NCI-H128 (cell line): ENCODE measurements at regions not wholly inside any gene's neighbourhood (a gene's known extent, or its start where the extent isn't known, plus 50 kb on each side); places are given as distances from the start of the nearest gene placed in this dataset.

ENCODE experiments used
- DNase-seq: peaks from one replicate; lab custom pipeline; 2025; ENCODE audit not compliant: unreplicated experiment; lab: John Stamatoyannopoulos, UW

DNA sequence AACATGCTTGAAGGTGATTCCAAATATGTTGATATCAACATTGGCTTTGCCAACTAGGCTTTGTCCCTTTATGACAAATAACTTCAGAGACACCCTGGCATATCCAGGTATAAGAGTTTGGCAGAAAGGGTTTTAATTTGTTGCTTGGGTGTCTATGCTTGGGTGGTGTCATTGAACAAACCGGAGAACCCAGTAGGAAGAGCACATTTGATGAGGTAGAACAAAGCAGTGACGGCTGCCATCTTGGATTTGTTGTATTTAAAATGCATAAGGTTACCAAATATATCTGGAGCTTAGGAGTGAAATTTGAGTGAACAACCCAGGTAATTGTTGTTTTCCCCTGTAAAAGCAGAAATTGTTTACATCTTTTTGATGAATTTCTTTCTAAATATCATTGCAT, 503.7 kb upstream of the JARID2 start:
- DNase-seq = no peak

DNA sequence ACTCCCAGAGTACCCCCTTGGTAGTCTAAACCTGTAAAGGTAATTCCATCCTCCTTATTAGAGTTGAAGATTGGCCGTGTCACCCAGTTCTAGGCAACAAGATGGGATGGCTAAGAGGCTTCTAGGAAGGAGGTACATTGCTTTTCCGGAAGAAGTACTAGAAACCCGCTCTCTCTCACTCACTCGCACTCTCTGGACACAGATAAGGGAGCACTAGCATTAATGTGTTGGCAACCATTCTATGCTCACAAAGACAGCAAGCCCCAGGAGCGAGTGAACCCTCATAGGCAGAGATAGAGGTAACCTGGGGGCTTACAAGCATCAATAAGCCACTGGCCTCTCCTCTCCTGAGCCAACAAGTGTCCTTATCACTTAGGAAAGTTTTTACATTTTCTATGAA, 503.2 kb upstream of the JARID2 start:
- DNase-seq = no peak

DNA sequence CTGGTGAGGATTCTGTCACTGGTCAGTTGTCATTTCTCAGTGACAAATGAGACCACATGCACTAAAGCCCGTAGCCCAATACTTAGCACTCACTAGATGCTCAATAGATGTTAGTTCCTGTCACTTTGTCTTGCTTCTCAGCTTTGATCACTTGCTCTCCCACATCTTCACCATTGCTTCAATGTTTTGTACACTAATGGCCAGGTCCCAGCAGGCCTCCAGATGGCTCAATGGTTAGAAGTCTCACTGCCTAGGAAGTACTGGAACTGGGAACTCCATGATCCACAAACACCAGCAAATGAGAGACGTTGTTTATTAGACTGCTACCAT, 502.8 kb upstream of the JARID2 start:
- no peak for DNase-seq

DNA sequence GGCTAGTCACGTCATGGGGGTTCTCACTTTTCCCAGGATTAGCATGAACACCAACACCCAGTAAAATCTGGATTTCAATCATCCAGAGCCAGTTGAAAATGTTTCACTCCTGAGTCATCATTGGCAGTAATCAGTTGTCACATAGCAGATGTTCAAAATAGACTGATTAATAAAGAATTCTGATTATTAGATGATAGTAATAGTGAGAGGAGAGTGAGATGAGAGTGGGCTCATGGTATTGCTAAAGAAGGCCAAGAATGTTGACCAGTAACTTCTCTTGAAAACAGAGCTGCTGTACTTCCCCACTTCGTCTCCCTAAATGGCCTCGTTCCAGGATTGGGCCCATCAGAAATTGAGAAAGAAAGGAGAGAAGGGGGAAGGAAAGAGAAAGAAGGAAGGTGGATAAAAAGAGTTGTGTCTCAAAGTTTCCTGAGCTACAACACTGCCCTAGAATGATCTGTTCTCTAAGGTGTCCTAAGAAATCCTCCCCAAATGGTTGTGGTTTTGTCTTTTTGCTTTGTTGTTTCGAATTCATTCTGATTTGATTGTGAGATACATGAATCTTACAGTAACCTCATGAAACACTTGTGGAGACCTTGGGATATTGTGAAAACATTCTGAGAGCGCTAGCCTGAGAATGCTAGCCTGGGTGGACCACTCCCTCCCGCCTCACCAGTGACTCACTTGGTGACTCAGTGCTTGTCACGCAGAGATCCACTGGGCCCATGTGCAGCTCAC, 502.2 kb upstream of the JARID2 start:
- DNase-seq = no peak

DNA sequence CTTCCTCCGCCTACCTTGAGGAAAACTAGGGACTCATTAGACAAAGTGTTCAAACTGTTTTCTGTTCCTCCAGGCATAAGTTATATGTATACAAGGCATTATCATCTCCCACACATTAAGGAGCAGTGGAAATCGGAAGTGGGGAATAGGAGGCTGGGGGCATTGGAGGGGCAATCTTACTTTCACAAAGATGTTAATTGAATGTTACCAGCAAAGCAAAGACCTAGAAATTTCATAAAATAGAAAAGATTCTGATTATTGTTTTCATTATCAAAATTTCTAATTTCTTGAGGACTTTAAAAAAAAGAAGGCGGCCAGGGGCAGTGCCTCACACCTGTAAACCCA, 501.7 kb upstream of the JARID2 start:
- DNase-seq = no peak

DNA sequence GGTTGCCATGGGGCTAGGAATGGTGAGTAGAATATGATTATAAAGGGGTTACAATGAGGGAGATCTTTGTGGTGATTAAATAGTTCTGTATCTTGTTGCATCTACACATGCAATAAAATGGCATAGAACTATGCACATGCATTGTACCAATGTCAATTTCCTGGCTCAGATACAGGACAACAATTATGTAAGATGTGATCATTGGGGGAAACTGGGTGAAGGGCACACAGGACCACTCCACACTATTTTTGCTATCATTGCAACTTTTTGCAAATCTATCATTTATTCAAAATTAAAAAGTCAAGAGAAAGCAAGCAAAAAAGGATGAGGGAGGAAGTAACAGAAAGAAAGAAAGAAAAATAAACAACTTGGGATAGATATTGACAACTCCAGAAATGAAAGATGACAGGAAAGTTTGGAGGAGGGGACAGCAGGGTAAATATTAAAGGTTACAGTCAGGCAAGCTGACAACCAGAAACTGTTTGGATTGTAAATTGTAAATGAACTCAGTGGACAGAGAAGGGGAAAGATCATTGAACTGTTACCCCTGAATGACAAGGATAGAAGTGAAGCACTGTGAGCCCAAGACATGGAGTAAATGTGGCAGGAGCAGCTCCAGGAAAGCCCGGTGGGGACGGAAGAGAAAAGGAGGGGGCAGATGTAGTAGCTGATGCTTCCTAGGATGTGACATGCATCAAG, 499.6 kb upstream of the JARID2 start:
- no peak for DNase-seq

DNA sequence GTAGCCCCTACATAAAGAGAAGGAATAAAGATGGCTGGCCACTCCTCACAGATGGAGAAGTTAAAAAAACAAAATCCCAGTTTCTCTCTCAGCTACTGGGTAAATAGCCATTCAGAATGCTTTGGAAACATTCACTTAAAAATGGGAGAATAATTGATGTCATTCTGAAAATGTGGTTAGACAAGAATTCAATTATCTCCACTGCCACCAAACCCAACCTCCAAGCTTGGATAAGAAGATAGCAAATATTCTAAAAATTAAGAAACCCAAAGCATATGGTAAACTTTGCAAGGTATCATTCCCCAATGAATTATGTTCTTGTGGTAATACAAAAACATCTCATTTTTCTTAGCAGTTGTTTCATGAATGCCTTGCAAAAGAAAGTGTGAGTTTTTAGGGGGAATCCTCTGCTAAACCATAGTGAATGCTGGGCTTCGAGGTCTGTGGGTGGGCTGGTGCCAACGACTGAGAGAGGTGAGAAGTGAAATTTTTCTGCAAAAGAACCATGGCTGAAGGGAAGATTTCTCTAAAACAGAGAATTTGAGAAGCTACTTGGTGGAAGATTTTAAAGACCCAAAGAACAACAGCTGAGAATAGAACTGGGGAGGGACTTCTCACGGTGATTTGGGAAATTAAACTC, 497.9 kb upstream of the JARID2 start:
- no peak for DNase-seq

DNA sequence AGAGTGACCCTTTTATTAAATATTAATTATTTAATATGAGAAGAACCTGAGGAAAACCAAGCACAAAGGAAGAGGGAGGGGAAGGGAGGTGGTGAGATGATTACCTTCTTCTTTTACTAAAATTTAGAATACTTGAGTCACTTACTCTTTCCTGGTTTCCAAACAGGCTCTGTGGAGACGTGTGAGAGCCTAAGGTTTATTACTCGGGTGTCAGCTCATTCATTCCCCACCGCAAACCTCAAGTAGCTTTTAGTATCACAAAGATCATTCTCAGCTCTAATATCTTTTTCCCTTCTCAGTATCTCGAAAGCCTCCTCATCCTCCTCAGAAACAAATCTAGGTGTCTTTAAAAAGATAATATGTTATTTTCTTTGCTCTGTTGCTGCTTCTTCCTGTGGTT, 497.2 kb upstream of the JARID2 start:
- DNase-seq = no peak

DNA sequence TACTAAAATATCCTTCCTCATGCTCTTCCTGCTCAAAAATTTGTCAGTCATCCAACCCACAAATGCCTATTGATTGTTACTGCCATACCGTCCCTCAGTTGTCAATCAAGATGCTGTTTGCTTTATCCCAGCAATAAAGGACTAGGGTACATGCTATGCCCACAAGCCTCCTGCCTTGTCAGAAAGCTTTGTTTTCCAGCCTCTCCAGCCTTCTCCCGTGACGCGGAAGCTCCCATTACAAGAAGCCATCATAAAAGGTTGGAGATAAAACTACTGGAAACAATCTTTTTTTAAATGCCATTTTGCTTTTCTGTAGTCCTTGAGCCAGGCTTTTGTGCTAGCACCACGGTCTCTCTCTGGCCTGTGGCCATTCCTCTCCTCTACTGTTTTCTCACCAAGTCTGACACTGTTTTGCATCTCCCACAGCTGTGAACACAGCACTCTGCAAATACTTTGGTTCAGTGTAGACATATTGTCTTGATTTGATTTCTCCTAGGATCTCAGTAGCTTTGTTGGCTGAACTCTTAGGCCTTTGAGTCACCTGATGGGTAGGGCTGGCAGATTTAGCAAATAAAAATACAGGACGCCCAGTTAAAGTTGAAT, 495.7 kb upstream of the JARID2 start:
- DNase-seq = no peak

DNA sequence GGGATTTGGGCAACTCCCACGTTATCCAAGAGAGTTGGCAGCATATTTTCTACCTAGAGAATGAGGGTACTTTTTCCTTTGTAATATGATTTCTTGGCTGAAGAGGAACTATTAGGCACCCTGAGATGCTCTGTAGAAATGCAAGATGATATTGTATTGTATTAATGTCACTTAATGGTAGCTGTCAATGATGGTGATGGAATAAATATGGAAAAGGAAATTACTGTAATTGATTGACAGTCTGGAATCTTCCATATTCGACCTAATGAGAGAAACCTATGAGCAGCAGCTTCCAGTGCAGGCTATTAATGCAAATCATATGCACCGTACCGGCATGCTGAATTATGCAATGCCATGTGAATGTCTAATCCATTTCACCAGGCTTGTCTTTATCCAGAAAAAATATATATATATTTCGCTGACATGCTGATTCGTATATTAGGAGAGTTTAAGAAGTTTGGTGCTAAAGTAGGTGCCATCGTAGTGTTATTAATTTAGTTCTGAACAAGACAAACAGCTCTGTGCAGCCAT, 494.2 kb upstream of the JARID2 start:
- no peak for DNase-seq

DNA sequence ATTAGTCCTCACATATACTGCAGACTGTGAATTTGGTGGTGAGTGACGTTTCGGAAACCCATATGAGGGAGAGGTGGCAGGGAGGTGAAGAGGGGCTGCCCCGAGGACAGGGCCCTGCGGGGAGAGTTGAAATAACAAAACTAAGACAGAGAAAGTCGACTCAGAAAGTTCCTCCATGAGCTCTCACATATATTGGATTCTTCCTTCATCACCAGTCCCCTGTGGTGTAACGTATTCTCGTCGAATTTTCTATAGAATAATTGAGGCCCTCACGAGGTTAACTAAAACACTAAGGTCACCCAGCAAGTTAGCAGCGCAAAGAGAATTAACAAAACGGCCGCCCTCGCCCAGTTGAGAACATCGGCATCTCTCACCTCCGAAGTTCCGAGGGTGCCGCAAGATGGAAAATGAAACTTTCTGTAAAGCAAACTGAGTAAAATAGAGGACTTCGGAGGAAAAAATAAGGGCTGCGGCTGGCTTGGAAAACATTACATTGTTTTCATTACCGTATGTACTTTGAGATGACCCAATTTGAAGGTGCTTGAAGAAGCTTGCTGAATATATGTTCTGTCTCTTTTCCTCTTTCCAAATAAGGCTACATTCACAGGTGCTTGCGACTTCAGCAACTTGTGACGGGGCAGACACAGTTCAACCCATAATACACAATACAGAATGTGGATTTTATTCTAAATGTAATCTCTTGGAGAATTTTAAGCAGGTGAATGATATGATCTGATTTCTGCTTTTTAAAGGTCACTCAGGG, 490.9 kb upstream of the JARID2 start:
- no peak for DNase-seq

DNA sequence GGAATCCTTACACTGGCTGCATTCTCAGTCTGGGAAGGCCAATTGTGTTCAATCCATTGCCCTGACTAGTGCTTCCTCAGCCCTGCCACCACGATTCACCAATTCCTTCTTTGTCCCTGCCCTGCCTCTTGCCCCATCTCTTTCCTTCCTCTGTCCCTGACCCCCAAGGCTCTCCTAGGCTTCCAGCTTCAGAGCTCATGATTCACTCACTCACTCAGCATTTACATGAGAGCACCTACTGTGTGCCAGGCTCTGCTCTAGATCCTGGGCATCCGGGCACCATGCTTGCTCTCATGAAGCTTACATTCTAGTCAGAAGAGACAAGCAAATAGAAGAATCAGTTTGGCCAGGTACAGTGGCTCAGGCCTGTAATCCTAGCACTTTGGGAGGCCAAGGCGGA, 489.5 kb upstream of the JARID2 start:
- DNase-seq = no peak

DNA sequence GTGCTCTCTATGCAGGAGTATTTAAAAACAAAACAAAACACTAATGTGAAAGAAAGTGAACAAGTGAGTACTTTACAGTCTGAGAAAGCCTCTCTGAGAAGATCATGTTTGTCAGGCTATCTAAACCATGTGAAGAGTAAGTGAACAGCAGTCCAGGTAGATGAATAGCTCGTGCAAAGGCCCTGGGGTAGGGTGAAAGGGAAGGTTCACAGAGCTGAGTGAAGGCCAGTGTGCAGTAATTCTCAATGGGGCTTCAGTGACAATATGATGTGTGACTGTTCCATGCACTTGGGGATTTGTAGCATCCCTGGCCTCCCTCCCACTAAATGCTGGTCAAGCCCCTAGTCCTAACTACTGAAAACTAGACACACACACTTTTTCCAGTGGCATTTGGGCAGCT, 488.9 kb upstream of the JARID2 start:
- no peak for DNase-seq

DNA sequence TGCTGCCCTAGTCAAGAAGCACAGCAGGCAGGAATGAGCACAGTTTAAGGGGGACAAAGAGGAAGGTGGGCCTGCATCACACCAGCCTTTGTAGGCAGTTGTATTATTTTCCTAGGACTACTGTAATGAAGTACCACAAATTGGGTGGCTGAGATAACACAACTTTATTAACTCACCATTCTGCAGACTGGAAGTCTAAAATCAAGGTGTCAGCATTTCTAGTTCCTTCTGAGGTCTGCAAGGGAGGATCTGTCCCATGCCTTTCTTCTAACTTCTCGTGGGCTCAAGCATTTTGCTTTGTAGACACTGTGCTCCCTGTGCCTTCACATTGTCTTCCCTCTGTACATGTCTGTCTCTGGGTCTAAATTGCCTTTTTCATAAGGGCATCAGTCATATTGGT, 488.5 kb upstream of the JARID2 start:
- DNase-seq = no peak

DNA sequence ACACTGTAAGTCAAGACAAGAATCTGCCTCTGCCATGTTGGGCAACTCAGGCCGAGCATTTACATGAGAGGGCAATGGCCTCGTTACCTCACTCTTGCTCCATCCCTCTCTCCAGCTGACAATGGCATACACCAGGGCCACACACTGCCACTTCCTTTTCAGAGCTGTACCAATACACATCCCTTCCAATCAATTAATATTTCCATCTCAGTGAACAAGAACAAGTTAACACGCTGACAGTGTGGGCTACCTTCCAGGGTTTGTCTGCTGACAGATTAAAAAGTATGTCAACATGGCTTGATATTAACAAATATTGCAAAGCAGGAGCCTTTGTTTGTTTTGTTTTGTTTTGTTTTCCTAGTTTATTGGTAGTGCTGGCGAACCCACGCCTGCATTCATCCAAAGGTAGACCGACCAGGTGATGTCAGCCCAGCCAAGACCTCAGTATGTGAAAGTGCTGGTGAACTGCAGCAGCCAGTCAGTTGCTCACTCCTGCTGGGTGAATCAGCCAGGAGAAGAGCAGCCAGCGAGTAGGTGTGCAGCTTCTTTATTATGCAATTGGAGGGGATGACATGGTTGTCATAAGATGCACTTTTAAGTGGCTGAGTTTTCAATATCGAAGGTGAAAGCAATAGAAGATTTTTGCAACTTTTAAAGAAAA, 487.3 kb upstream of the JARID2 start:
- no peak for DNase-seq

DNA sequence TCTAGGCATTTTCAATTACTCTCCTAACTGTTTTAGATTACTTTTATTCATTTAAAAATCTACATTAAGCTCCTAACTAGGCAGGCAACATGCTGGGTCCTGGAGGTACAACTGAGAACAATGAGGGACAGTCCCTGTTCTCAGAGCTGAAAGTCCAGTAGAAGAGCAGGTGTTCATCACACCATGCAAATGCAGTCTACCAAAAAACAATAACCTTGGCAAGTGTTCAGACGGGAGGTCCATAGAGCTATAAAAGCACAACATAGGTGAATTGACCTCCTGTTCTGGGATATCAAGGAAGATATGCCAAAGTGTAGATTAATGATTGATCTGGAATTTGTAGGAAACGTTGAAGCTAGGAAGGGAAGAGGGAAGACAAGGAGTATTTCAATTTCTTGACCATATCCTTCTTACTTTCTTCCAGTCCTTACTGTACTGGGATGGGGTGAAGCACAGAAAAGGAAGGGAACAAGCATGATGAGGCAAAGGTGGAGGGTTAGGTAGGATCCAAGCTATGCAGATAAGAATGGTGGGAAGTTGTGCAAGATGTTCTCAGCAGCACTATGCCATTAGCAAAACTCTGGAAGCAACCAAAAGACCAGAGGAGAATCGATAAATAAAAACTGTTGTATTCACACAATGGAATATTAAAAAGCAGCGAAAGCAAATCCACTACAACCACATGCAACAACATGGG, 485.7 kb upstream of the JARID2 start:
- DNase-seq = no peak

DNA sequence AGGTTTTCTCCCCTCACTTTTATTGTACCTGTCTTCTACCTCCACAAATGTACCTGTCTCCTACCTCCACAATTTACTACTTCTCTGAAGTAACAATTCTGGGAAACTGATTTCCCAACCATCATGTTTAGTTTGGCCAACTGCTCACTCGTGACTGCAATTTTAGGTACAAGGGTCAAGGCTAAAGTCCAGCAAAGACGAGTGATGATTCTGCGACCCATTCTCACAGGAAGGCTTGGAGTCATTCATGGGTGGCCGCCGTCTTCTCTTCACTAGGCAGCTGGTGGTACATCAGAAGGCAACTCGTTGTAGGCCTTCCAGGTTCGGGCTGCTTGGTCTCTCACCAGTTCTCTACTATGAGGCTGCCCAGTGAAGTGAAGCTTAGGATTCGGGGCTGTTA, 483.8 kb upstream of the JARID2 start:
- DNase-seq = no peak

DNA sequence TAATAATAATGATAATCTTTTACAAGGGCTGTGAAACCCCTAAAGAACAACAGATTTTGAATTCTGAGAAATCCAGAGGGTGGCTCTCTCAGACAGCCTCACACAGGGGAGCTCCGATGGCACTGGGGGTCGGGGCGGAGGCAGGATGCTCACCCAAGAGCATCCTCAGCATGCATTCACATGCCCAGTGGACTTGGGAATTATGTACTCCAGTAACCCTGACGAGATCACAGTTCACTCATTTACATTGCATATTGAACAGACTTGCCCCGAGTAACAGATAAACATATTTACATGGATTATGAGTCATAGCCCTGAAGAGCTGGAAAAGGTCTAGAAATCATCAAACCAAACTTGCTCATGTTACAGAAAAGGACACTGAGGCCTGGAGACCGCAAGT, 482.7 kb upstream of the JARID2 start:
- no peak for DNase-seq

DNA sequence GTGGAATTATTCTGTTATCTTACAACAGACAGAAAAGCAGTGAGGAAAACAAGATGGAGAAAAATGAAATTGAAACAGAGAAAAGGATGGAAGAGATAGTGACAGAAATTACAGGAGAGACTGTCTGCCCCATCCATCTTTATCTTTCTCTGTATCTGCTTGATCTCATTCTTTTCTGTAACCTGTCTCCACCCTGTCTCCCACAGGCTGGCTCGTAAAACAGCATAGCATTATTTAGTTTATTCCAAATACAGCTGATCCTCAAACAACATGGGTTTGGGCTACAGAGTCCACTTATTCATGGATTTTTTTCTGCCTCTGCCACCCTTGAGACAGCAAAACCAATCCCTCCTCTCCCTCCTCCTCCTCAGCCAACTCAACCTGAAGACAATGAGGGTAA, 482.3 kb upstream of the JARID2 start:
- no peak for DNase-seq

DNA sequence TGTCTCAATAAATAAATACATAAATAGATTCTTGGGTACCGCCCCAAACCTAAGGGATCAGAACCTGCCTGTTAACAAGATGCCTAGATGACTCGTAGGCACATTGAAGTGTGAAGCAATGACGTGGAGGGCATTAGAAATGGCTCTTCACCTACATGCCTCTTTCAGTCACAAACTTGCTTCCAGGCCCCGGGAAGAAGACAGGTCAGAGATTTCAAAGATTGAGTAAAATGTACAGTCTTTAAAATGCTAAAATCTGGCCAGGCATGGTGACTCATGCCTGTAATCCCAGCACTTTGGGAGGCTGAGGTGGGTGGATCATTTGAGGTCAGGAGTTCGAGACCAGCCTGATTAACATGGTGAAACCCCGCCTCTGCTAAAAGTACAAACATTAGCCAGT, 480.8 kb upstream of the JARID2 start:
- no peak for DNase-seq
